ENCODE measurements at regions not wholly inside any gene's neighbourhood (a gene's known extent, or its start where the extent isn't known, plus 50 kb on each side); places are given as distances from the start of the nearest gene placed in this dataset.
A peak's percentile ranks its signal among the peaks of the same experiment; 100 is the strongest.
"Not testable (repeated sequence)": the region's sequence is repeated elsewhere in the genome, so short reads cannot be mapped to it uniquely, and the experiment has no call there.

GRCh38 chr7:66553001-66553400 is 75.7 kb upstream of the KCTD7 start (continued):
- TF ChIP-seq ETS1 (IDR thresholded peaks at IDR 0.05) = no peak

- not testable (repeated sequence) for H3K27ac ChIP-seq (ENCODE audit: low read depth); H3K79me2 ChIP-seq (replicated peaks; ENCODE audit: insufficient read depth); H3K4me1 Mint-ChIP-seq; ATAC-seq; H3K27me3 Mint-ChIP-seq (ENCODE audit: insufficient read depth, low read depth, poor library complexity); H3K9me2 ChIP-seq (ENCODE audit: insufficient read depth); H3K27ac Mint-ChIP-seq; H3F3A ChIP-seq (replicated peaks; ENCODE audit: low read depth); H3K4me3 ChIP-seq; H3K4me3 Mint-ChIP-seq; H3K4me1 ChIP-seq (ENCODE audit: insufficient read depth); H3K9me3 Mint-ChIP-seq; H3K27me3 ChIP-seq (ENCODE audit: insufficient read depth); H2AFZ ChIP-seq; H4K20me1 ChIP-seq (replicated peaks; ENCODE audit: insufficient read depth); H3K4me2 ChIP-seq; DNase-seq (ENCODE audit: low spot score)
- peaks cover 53% of the 10 kb centered on the region for H3K36me3 Mint-ChIP-seq (ENCODE audit: low read depth)
- peaks cover 16% of the 10 kb centered on the region for H3K36me3 ChIP-seq (ENCODE audit: insufficient read depth)
Measured at GRCh38 chr7:66553675-66554074, 75.0 kb upstream of the KCTD7 start.

- not testable (repeated sequence) for ATAC-seq
- H3K36me3 Mint-ChIP-seq (ENCODE audit: low read depth) = peaks cover 53% of the 10 kb centered on the region
Measured at GRCh38 chr7:66554291-66554690, 74.4 kb upstream of the KCTD7 start.

GRCh38 chr7:66554842-66555430 is 73.7 kb upstream of the KCTD7 start:
- H3K9me3 Mint-ChIP-seq; H3K4me2 ChIP-seq; H3K27ac Mint-ChIP-seq; H2AFZ ChIP-seq; H3K4me3 Mint-ChIP-seq; DNase-seq (ENCODE audit: low spot score); H3K27me3 Mint-ChIP-seq (ENCODE audit: insufficient read depth, low read depth, poor library complexity); H3K4me1 ChIP-seq (ENCODE audit: insufficient read depth); H3K9me2 ChIP-seq (ENCODE audit: insufficient read depth); H3K27me3 ChIP-seq (ENCODE audit: insufficient read depth); H3F3A ChIP-seq (replicated peaks; ENCODE audit: low read depth); H3K4me1 Mint-ChIP-seq; ATAC-seq; H3K79me2 ChIP-seq (replicated peaks; ENCODE audit: insufficient read depth); H3K4me3 ChIP-seq: not testable (repeated sequence)
- Histone ChIP-seq H3K27ac (ENCODE audit: low read depth) (peak overlapping the region; percentile 69; the same call in 1 of the 2 replicates), H3K36me3 (ENCODE audit: insufficient read depth) (peaks cover 16% of the 10 kb centered on the region), H4K20me1 (replicated peaks; ENCODE audit: insufficient read depth) (peaks cover 12% of the 10 kb centered on the region; the same call in 1 of the 2 replicates)
- H3K36me3 Mint-ChIP-seq (ENCODE audit: low read depth) = peaks cover 52% of the 10 kb centered on the region

More at GRCh38 chr7:66554291-66554690, 74.4 kb upstream of the KCTD7 start:
- not testable (repeated sequence) for H3K27ac Mint-ChIP-seq; H2AFZ ChIP-seq; H3F3A ChIP-seq (replicated peaks; ENCODE audit: low read depth); H3K4me3 Mint-ChIP-seq; H3K4me1 Mint-ChIP-seq; H3K27me3 ChIP-seq (ENCODE audit: insufficient read depth); H3K4me2 ChIP-seq; H3K4me3 ChIP-seq; H3K9me2 ChIP-seq (ENCODE audit: insufficient read depth); H3K27ac ChIP-seq (ENCODE audit: low read depth); H4K20me1 ChIP-seq (replicated peaks; ENCODE audit: insufficient read depth); H3K9me3 Mint-ChIP-seq; H3K4me1 ChIP-seq (ENCODE audit: insufficient read depth); DNase-seq (ENCODE audit: low spot score); H3K27me3 Mint-ChIP-seq (ENCODE audit: insufficient read depth, low read depth, poor library complexity); H3K79me2 ChIP-seq (replicated peaks; ENCODE audit: insufficient read depth)
- peaks cover 16% of the 10 kb centered on the region for H3K36me3 ChIP-seq (ENCODE audit: insufficient read depth)

- TF ChIP-seq ZNF114 (CRISPR knock-in tag; IDR thresholded peaks at IDR 0.05) = no peak
- TF ChIP-seq POLR2AphosphoS5 (IDR thresholded peaks at IDR 0.05; ENCODE audit: low read depth) = no peak
- no peak for TF ChIP-seq CTCF (conservative IDR thresholded peaks at IDR 0.05; ENCODE audit: low read depth in 2 of 2)
- no peaks in the 10 kb centered on the region for H3K9me3 Mint-ChIP-seq
- no peaks in the 10 kb centered on the region for H3K9me2 ChIP-seq (ENCODE audit: insufficient read depth)
- no peak overlapping the region for H3K4me3 Mint-ChIP-seq
- H4K20me1 ChIP-seq (replicated peaks; ENCODE audit: insufficient read depth) = peaks cover 12% of the 10 kb centered on the region; the same call in 1 of the 2 replicates
- no peak overlapping the region for H2AFZ ChIP-seq
- H3K36me3 Mint-ChIP-seq (ENCODE audit: low read depth) = peaks cover 45% of the 10 kb centered on the region
- H3K27me3 Mint-ChIP-seq (ENCODE audit: insufficient read depth, low read depth, poor library complexity) = peaks cover 7% of the 10 kb centered on the region
- 0 out of 2 replicates have a peak, but pooled peaks cover 5% of the 10 kb centered on the region for H3F3A ChIP-seq (replicated peaks; ENCODE audit: low read depth)
- DNase-seq (ENCODE audit: low spot score) (no peak), ATAC-seq (no peak)
- H3K4me1 ChIP-seq (ENCODE audit: insufficient read depth) = no peaks in the 10 kb centered on the region; the same call in 1 of the 2 replicates
- no peak overlapping the region for H3K27ac Mint-ChIP-seq
- H3K36me3 ChIP-seq (ENCODE audit: insufficient read depth) = peaks cover 16% of the 10 kb centered on the region
- H3K4me3 ChIP-seq = no peak overlapping the region
- H3K27me3 ChIP-seq (ENCODE audit: insufficient read depth) = no peaks in the 10 kb centered on the region
- H3K4me2 ChIP-seq = no peak overlapping the region
- H3K79me2 ChIP-seq (replicated peaks; ENCODE audit: insufficient read depth) = peaks cover 12% of the 10 kb centered on the region
- no peak overlapping the region for H3K27ac ChIP-seq (ENCODE audit: low read depth)
- H3K4me1 Mint-ChIP-seq = peaks cover 7% of the 10 kb centered on the region
Measured at GRCh38 chr7:66556177-66556548, 72.5 kb upstream of the KCTD7 start.
